ENCODE measurements at regions not wholly inside any gene's neighbourhood (a gene's known extent, or its start where the extent isn't known, plus 50 kb on each side); places are given as distances from the start of the nearest gene placed in this dataset.
A peak's percentile ranks its signal among the peaks of the same experiment; 100 is the strongest.

GRCh38 chr2:41873102-41874031, 174.5 kb upstream of the PKDCC start:
- intact Hi-C loops (cut with DNase I; ENCODE audit: low total_unique reads): no loop called here
- Histone ChIP-seq H3K4me1 (peaks cover 0 to 24% (median 0%) of the 10 kb centered on the region in 6 donors), H3K27me3 (replicated peaks in 1 of 7) (peaks cover 0 to 7% (median 0%) of the 10 kb centered on the region in 7 donors), H3K27ac (no peak overlapping the region), H3K9me3 (no peaks in the 10 kb centered on the region), H3K4me3 (no peak overlapping the region), H3K36me3 (no peaks in the 10 kb centered on the region)
- WGBS, 5 donors: 55 to 79% (median 76%) methylated on average over 4 of the region's 4 CpGs
- DNase-seq: no peak
- TF ChIP-seq, protein P1, sequence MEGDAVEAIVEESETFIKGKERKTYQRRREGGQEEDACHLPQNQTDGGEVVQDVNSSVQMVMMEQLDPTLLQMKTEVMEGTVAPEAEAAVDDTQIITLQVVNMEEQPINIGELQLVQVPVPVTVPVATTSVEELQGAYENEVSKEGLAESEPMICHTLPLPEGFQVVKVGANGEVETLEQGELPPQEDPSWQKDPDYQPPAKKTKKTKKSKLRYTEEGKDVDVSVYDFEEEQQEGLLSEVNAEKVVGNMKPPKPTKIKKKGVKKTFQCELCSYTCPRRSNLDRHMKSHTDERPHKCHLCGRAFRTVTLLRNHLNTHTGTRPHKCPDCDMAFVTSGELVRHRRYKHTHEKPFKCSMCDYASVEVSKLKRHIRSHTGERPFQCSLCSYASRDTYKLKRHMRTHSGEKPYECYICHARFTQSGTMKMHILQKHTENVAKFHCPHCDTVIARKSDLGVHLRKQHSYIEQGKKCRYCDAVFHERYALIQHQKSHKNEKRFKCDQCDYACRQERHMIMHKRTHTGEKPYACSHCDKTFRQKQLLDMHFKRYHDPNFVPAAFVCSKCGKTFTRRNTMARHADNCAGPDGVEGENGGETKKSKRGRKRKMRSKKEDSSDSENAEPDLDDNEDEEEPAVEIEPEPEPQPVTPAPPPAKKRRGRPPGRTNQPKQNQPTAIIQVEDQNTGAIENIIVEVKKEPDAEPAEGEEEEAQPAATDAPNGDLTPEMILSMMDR (IDR thresholded peaks at IDR 0.05 in 8 of 11, conservative IDR thresholded peaks at IDR 0.05 in 3 of 11): no peak
- TF ChIP-seq POLR2AphosphoS5 (IDR thresholded peaks at IDR 0.05) (no peak), POLR2A (IDR thresholded peaks at IDR 0.05) (no peak)

DNA sequence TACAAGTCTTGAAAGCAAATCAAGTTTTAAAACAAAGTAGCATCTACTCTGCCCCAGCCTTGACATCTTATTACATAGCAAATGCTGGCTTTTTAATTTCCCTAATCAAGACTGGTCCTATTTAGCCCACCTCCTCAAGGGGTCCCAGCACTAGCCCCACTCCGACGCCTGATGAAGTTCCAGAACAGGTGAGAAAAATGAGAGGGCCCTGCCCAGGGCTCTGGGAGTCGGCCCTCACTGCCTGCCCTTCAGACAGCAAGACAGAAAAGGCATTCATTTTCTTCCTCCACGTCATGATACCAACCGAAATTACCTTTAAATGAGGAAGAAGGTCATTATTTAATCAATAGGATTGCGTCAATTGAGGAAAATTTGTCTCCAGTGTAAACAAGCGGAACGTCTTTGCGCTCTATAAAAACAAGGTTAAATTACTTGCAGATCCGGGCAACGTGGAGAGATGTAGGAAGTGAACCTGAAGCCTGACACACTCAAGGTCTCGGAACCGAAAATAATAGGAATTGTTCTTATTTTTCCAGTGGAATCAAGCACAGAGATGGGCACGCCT, 170.6 kb upstream of the PKDCC start:
- Histone ChIP-seq H3K4me1 (peaks cover 0 to 13% (median 0%) of the 10 kb centered on the region in 6 donors), H3K9me3 (no peaks in the 10 kb centered on the region)
- 80 to 88% (median 84%) methylated on average over 14 of the region's 14 CpGs for WGBS, 5 donors

GRCh38 chr2:41878056-41878455, 169.8 kb upstream of the PKDCC start:
- Histone ChIP-seq H3K9me3 (no peaks in the 10 kb centered on the region), H3K4me1 (peaks cover 0 to 11% (median 0%) of the 10 kb centered on the region in 6 donors), H3K27me3 (replicated peaks in 1 of 7) (peaks cover 0 to 7% (median 0%) of the 10 kb centered on the region in 7 donors), H3K36me3 (no peaks in the 10 kb centered on the region), H3K4me3 (no peak overlapping the region), H3K27ac (peak overlapping the region in 3 of 8 donors; percentile 7 to 21 (median 9))
- intact Hi-C loops (cut with DNase I; ENCODE audit: low total_unique reads): no loop called here
- WGBS, 5 donors: 84 to 91% (median 88%) methylated on average over 7 to 10 of the region's 10 CpGs
- TF ChIP-seq POLR2A (IDR thresholded peaks at IDR 0.05) (no peak), POLR2AphosphoS5 (IDR thresholded peaks at IDR 0.05) (no peak)
- TF ChIP-seq, protein P1 (IDR thresholded peaks at IDR 0.05 in 8 of 11, conservative IDR thresholded peaks at IDR 0.05 in 3 of 11): no peak
- DNase-seq: no peak

More for the DNA sequence above, 170.6 kb upstream of the PKDCC start:
- peaks cover 0 to 7% (median 0%) of the 10 kb centered on the region in 7 donors for H3K27me3 ChIP-seq (replicated peaks in 1 of 7)
- TF ChIP-seq POLR2A (IDR thresholded peaks at IDR 0.05) (no peak), POLR2AphosphoS5 (IDR thresholded peaks at IDR 0.05) (no peak)
- TF ChIP-seq, protein P1 (IDR thresholded peaks at IDR 0.05 in 8 of 11, conservative IDR thresholded peaks at IDR 0.05 in 3 of 11): no peak
- no peak overlapping the region for H3K27ac ChIP-seq
- no peaks in the 10 kb centered on the region for H3K36me3 ChIP-seq
- intact Hi-C loops (cut with DNase I; ENCODE audit: low total_unique reads): no loop called here
- no peak for DNase-seq
- H3K4me3 ChIP-seq: no peak overlapping the region

DNA sequence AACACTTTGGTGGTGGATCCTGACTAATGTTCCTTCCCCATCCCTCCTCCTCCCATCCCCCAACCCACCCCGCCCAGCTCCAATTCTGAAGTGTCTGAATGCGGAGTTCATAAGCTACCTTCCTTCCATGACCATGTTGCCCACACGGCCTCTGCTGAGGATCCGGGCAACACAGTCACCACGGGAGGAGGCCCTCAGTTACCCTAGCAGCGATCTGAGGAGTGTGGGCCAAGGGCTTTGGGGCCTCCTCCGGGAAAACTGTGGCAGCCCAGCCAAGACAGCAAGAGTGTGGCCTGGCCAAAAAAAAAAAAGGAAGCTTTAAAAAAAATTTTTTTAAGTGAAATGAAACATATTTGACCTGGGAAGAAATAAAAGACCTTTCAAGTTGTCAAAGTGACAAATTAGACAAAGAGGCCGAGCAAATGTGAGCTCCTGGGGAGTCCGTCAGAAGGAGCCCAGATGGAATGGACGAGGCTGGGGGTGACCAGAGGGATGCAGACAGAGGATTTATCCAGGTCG, 169.0 kb upstream of the PKDCC start:
- WGBS, 5 donors: 42 to 51% (median 48%) methylated on average over 11 of the region's 11 CpGs
- TF ChIP-seq POLR2AphosphoS5 (IDR thresholded peaks at IDR 0.05) (no peak), POLR2A (IDR thresholded peaks at IDR 0.05) (no peak)
- TF ChIP-seq, protein P1 (IDR thresholded peaks at IDR 0.05 in 8 of 11, conservative IDR thresholded peaks at IDR 0.05 in 3 of 11): no peak
- no peaks in the 10 kb centered on the region for H3K36me3 ChIP-seq
- DNase-seq: no peak
- intact Hi-C loops (cut with DNase I; ENCODE audit: low total_unique reads): no loop called here
- H3K4me1 ChIP-seq: peaks cover 0 to 11% (median 0%) of the 10 kb centered on the region in 6 donors
- H3K27ac ChIP-seq: peak overlapping the region in 5 of 8 donors; percentile 7 to 26 (median 21)
- peaks cover 0 to 7% (median 0%) of the 10 kb centered on the region in 7 donors for H3K27me3 ChIP-seq (replicated peaks in 1 of 7)
- H3K4me3 ChIP-seq: no peak overlapping the region
- no peaks in the 10 kb centered on the region for H3K9me3 ChIP-seq
